CD14-positive monocyte (primary cell): ENCODE measurements at regions not wholly inside any gene's neighbourhood (a gene's known extent, or its start where the extent isn't known, plus 50 kb on each side); places are given as distances from the start of the nearest gene placed in this dataset.

Experiments
- DNase-seq, 3 donors: peaks; one replicate each; pipeline ENCODE4 v3.0.0-alpha.2; 2011 to 2022
- H2AFZ ChIP-seq: 2 replicates; pipeline ENCODE4 v1.6.0; 2012; ENCODE audit warnings: mild to moderate bottlenecking, low read depth, low read length, inconsistent platforms; ENCODE audit not compliant: insufficient read depth, poor library complexity, severe bottlenecking
- H3K27ac ChIP-seq, 2 donors: 1 replicate in 1 of 2; 2 replicates in 1 of 2; pipeline ENCODE4 v1.5.1; 2012 to 2013; ENCODE audit warnings: low read length in 2 of 2, control low read depth in 1 of 2, inconsistent platforms in 1 of 2, low read depth in 1 of 2, mild to moderate bottlenecking in 1 of 2
- H3K27me3 ChIP-seq, 2 donors: one replicate each; pipeline versions ENCODE4 v1.6.0 to v1.6.1; 2011 to 2013; ENCODE audit warnings: low read length in 2 of 2; ENCODE audit not compliant: control insufficient read depth in 2 of 2, insufficient read depth in 2 of 2
- H3K36me3 ChIP-seq, 2 donors: replicated peaks in 1 of 2; 1 replicate in 1 of 2; 2 replicates in 1 of 2; pipeline versions ENCODE4 v1.5.1 to v1.6.1; 2012 to 2013; ENCODE audit warnings: low read length in 2 of 2, control low read depth in 1 of 2, inconsistent platforms in 1 of 2, mild to moderate bottlenecking in 1 of 2; ENCODE audit not compliant: insufficient read depth in 2 of 2, control insufficient read depth in 1 of 2
- H3K4me1 ChIP-seq, 2 donors: 1 replicate in 1 of 2; 2 replicates in 1 of 2; pipeline versions ENCODE4 v1.5.1 to v1.6.1; 2012 to 2013; ENCODE audit warnings: low read length in 2 of 2, control low read depth in 1 of 2, inconsistent platforms in 1 of 2, mild to moderate bottlenecking in 1 of 2, moderate library complexity in 1 of 2; ENCODE audit not compliant: insufficient read depth in 2 of 2, control insufficient read depth in 1 of 2
- H3K4me2 ChIP-seq: replicated peaks from 2 replicates; pipeline ENCODE3; 2012; ENCODE audit warnings: low read length, moderate library complexity, mild to moderate bottlenecking; ENCODE audit not compliant: poor library complexity, severe bottlenecking; ENCODE audit errors: extremely low read depth
- H3K4me3 ChIP-seq, 3 experiments: fragments of 200-600 bp in 1 of 3; sonication (generic) in 1 of 3; replicated peaks in 1 of 3; 1 replicate in 2 of 3; 2 replicates in 1 of 3; pipeline ENCODE4 v1.5.1; 2011 to 2013; ENCODE audit warnings: low read length in 3 of 3, mild to moderate bottlenecking in 3 of 3, control low read depth in 2 of 3, low read depth in 2 of 3, inconsistent platforms in 1 of 3, moderate library complexity in 1 of 3
- H3K79me2 ChIP-seq: 2 replicates; pipeline ENCODE4 v1.6.0; 2012; ENCODE audit warnings: mild to moderate bottlenecking, control low read depth, inconsistent platforms, low read length, moderate library complexity; ENCODE audit not compliant: insufficient read depth
- H3K9ac ChIP-seq: 2 replicates; pipeline ENCODE4 v1.6.0; 2017; ENCODE audit warnings: low read length, mild to moderate bottlenecking; ENCODE audit not compliant: insufficient read depth, poor library complexity, severe bottlenecking
- H3K9me3 ChIP-seq, 2 donors: replicated peaks in 1 of 2; 1 replicate in 1 of 2; 2 replicates in 1 of 2; pipeline versions ENCODE4 v1.5.1 to v1.6.1; 2012 to 2013; ENCODE audit warnings: low read length in 2 of 2, control low read depth in 1 of 2; ENCODE audit not compliant: control insufficient read depth in 1 of 2, insufficient read depth in 1 of 2
- H4K20me1 ChIP-seq: 2 replicates; pipeline ENCODE4 v1.6.0; 2012; ENCODE audit warnings: mild to moderate bottlenecking, low read length, control low read depth, moderate library complexity; ENCODE audit not compliant: insufficient read depth
- H3K27ac Mint-ChIP-seq, 7 donors: one replicate each; pipeline ENCODE4 v1.8.0; 2020; ENCODE audit warnings: mild to moderate bottlenecking in 7 of 7, mixed read lengths in 7 of 7, moderate library complexity in 6 of 7, inconsistent platforms in 2 of 7
- H3K27me3 Mint-ChIP-seq, 3 donors: one replicate each; pipeline ENCODE4 v1.8.0; 2021 to 2022; ENCODE audit warnings: low read depth in 3 of 3, mild to moderate bottlenecking in 3 of 3, mixed read lengths in 3 of 3, moderate library complexity in 3 of 3, inconsistent platforms in 1 of 3
- H3K36me3 Mint-ChIP-seq, 2 donors: one replicate each; pipeline ENCODE4 v1.8.0; 2020; ENCODE audit warnings: mixed read lengths in 2 of 2, inconsistent platforms in 1 of 2, mild to moderate bottlenecking in 1 of 2
- H3K4me1 Mint-ChIP-seq: one replicate; pipeline ENCODE4 v1.8.0; 2020; ENCODE audit warnings: mild to moderate bottlenecking, mixed read lengths
- H3K4me3 Mint-ChIP-seq, 2 donors: one replicate each; pipeline ENCODE4 v1.8.0; 2020; ENCODE audit warnings: mild to moderate bottlenecking in 2 of 2, mixed read lengths in 2 of 2, moderate library complexity in 1 of 2
- H3K9me3 Mint-ChIP-seq, 7 donors: one replicate each; pipeline ENCODE4 v1.8.0; 2020 to 2022; ENCODE audit warnings: mixed read lengths in 7 of 7, mild to moderate bottlenecking in 6 of 7, moderate library complexity in 6 of 7, inconsistent platforms in 2 of 7
- CTCF ChIP-seq: fragments of 200-600 bp; IDR thresholded peaks from one replicate; pipeline ENCODE4 v1.8.0; 2022; ENCODE audit warnings: antibody characterized with exemption, mild to moderate bottlenecking
- WGBS: methylation state at CpG from one replicate; pipeline ENCODE4 v1.1.5; 2013; ENCODE audit warnings: missing lambda C conversion rate; ENCODE audit not compliant: insufficient coverage; 5-methylcytosine and 5-hydroxymethylcytosine counted together
- intact Hi-C, 2 donors: fragments of 100-400 bp; cut with micrococcal nuclease; formaldehyde crosslinking; loops; one replicate each; pipeline versions ENCODE4 v1.15.0 to v1.15.1; 2023

- peaks cover 0 to 12% of the 10 kb centered on the region in 2 donors for H3K9me3 ChIP-seq
- H3K36me3 Mint-ChIP-seq = no peaks in the 10 kb centered on the region
- H3K4me2 ChIP-seq = no peak overlapping the region
- no peak overlapping the region for H3K27ac Mint-ChIP-seq
- H3K9me3 Mint-ChIP-seq = peaks cover 4 to 17% (median 12%) of the 10 kb centered on the region in 7 donors
- H4K20me1 ChIP-seq = no peaks in the 10 kb centered on the region
- H3K9ac ChIP-seq = no peak overlapping the region
- DNase-seq = no peak
- no peaks in the 10 kb centered on the region for H3K36me3 ChIP-seq
- no peak overlapping the region for H3K4me3 Mint-ChIP-seq
- H3K27ac ChIP-seq = no peak overlapping the region
- no peaks in the 10 kb centered on the region for H3K27me3 ChIP-seq
- TF ChIP-seq CTCF = no peak
- no peaks in the 10 kb centered on the region for H3K79me2 ChIP-seq
- H3K4me1 ChIP-seq = no peaks in the 10 kb centered on the region
- no peak overlapping the region for H2AFZ ChIP-seq
- no peaks in the 10 kb centered on the region for H3K4me1 Mint-ChIP-seq
- no peaks in the 10 kb centered on the region for H3K27me3 Mint-ChIP-seq
- H3K4me3 ChIP-seq = no peak overlapping the region
- intact Hi-C loops = no loop called here
Observed at GRCh38 chr13:76449716-76450115, 436.5 kb downstream of the KCTD12 start.

DNA sequence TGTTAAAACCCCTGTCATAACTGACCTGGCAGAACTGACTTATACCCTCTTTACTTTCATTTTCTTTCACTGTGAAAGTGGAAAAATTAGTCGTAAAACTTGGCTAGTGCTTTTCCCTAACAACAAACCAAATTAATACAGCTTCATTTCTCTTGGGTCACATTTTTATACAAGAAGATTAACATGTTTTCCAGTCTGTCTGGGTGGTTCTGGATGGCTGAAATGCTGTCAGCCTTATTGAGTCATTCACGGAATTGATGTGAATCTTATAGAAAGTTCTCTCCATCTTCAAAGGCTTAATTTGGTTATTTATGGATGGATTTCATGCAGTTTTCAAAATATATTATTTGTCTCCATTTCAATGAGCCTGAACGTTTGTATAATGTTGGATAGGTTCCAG is 440.0 kb downstream of the KCTD12 start:
- intact Hi-C loops = no loop called here
- Mint-ChIP-seq H3K4me1 (no peaks in the 10 kb centered on the region), H3K27me3 (no peaks in the 10 kb centered on the region), H3K27ac (no peak overlapping the region), H3K36me3 (no peaks in the 10 kb centered on the region), H3K4me3 (no peak overlapping the region), H3K9me3 (peaks cover 0 to 6% (median 2%) of the 10 kb centered on the region in 7 donors)
- Histone ChIP-seq H3K4me1 (no peaks in the 10 kb centered on the region), H3K79me2 (no peaks in the 10 kb centered on the region), H2AFZ (no peak overlapping the region), H3K4me3 (no peak overlapping the region), H3K4me2 (no peak overlapping the region), H3K27me3 (no peaks in the 10 kb centered on the region), H3K9me3 (no peaks in the 10 kb centered on the region), H4K20me1 (no peaks in the 10 kb centered on the region), H3K9ac (no peak overlapping the region), H3K36me3 (no peaks in the 10 kb centered on the region), H3K27ac (no peak overlapping the region)
- no peak for DNase-seq
- no peak for TF ChIP-seq CTCF
- no CpG with 5 or more reads among the region's 3 CpGs for WGBS
